T47D (cell line): ENCODE measurements at regions not wholly inside any gene's neighbourhood (a gene's known extent, or its start where the extent isn't known, plus 50 kb on each side); places are given as distances from the start of the nearest gene placed in this dataset.

ENCODE experiments used
- DNase-seq, 2 experiments: peaks; one replicate each; pipeline versions ENCODE4 v3.0.0 to v3.0.0-alpha.2; 2011 to 2012; ENCODE audit warnings: low read depth in 1 of 2, low spot score in 1 of 2
- JUND ChIP-seq: IDR thresholded peaks from 2 replicates; pipeline ENCODE4 v1.6.1; 2012; ENCODE audit warnings: low read depth
- in situ Hi-C: cut with HindIII; loops from 2 replicates; pipeline ENCODE4 v1.10.0; 2016; ENCODE audit warnings: low sequenced_read_pairs, low pct_unique_long_range_greater_than_20kb

DNA sequence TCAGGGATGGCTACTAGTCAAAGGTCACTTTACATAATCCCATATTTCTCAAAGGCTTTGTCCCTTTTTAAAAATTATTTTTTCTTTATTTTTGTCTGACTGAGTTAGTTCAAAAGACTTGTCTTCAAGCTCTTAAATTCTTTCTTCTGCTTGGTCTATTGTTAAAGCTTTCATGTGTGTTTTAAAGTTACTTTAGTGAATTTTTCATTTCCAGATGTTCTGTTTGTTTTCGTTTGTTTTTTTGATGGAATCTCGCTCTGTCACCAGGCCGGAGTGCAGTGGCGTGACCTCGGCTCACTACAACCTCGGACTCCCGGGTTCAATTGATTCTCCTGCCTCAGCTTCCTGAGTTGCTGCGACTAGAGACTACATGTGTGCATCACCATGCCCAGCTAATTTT, 55.0 kb upstream of the SNCAIP start:
- no peak for DNase-seq
- no peak for TF ChIP-seq JUND
- in situ Hi-C loops: no loop called here

DNA sequence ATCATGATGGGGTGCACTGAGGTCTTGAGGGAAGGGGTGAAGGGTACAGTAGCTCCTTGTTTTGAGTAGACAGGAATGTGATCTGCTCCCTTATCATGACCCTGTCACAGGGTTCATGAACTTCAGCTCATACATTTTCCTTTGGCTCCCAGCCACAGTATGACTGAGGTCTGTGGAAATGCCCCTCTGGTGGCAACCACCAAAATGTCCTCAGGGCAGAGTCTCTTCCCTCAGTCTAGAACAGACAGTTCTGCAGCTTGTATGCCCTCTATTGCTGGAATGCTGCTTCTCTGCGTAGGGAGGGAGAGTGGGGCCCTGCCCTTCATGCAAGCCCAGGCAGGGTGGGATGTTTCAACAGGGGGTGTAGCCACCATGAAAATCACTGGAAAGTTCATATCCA, 53.8 kb upstream of the SNCAIP start:
- TF ChIP-seq JUND: no peak
- in situ Hi-C loops: no loop called here
- DNase-seq: no peak

DNA sequence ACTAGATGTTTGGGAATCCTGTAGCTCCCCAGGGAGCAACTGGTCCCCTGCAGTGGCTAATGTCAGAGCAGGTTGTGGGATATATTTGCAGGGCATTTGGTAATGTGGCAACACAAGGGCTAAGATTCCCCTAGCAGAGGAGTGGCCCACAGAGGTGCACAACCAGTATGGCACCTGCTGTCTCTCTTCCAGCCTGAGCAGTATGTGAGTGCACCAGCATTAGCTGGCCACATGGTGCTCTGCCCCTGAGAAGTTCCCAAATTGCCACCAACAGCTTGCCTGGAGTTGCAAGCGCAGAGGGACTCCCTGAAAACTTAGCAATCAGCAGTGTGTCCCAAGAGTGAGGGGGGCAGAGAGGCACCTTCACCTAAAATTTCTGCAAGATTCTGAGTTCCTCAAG, 53.2 kb upstream of the SNCAIP start:
- in situ Hi-C loops: no loop called here
- DNase-seq: no peak
- no peak for TF ChIP-seq JUND

DNA sequence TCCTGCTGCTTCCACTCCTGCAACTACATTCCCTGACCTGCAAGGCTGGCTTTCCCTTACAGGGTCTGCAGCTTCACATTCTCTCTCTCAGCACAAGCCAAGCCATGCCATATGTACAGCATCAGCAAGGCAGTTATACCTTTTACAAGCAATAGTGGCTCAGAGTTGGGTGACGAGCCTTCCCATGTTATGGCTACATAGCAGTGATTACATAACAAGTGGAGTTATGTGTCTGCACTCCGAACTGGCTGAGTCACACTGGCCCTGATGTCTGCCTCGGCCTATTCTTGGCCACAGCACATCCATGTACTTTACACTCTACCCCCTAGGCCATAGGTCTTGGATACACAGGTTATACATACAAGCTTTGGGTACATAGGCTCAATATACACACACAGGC, 52.0 kb upstream of the SNCAIP start:
- TF ChIP-seq JUND: no peak
- DNase-seq: no peak
- in situ Hi-C loops: no loop called here

DNA sequence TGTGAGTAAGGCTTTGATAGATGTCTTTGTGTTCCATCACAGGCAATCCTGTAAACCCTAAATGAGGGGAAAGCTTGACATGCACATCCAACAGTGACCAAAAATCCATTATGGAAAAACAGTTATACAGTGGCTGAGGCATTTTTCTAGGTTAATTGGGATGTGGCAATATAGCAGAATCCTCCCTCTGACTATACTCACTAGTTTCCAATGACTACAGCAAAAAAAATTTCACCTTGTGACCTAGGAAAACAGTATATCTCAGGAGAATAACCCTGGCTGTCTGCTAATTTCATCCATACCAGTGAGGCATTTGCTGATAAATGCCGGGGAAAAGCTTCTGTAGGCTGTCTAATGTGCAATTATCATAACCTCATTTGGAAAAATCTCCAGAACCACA, 49.9 kb upstream of the SNCAIP start:
- TF ChIP-seq JUND: no peak
- in situ Hi-C loops: no loop called here
- DNase-seq: no peak
